DMS53 treated with DMSO at 0.1 percent for 48 hours (cell line): ENCODE measurements at regions not wholly inside any gene's neighbourhood (a gene's known extent, or its start where the extent isn't known, plus 50 kb on each side); places are given as distances from the start of the nearest gene placed in this dataset.

ENCODE experiments used
- DNase-seq: peaks from one replicate; lab custom pipeline; 2025; ENCODE audit not compliant: unreplicated experiment; lab: John Stamatoyannopoulos, UW

DNA sequence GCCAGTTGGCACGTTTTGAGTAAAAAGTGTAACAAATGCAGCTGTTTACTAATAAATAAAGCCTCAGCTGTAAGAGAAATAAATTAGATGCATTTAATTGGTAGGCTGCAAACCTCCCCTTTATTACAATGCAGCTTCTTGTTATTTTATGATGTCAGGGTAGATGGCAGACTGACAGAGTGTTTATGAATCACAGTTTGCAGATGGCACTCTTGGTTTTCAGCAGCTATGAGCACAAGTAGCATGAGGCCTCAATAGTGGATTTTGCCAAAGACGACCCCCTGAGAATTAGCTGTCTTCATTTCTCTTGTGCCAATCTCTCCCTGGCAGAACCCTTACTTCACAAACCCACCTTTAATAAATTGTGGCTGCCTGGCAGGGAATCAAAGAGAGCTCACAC lies 161.2 kb upstream of the C1orf87 start:
- no peak for DNase-seq

DNA sequence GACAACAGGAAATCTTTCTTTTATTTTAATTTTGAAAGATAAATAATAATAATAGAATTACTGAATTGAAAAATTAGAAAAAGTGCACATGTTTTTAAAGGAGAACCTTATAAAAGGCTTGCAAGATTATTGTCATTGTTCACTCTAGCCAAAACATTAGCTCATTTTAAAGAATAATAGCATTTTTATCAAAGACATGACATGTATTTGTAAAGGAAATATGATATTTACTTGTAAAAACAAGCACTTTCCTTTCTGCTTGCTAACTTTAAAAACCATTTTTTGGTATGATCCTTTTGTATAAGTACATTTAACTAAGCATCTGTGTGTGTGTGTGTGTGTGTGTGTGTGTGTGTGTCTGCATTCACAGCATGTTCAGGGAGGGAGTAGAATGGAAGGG lies 156.3 kb upstream of the C1orf87 start:
- no peak for DNase-seq

DNA sequence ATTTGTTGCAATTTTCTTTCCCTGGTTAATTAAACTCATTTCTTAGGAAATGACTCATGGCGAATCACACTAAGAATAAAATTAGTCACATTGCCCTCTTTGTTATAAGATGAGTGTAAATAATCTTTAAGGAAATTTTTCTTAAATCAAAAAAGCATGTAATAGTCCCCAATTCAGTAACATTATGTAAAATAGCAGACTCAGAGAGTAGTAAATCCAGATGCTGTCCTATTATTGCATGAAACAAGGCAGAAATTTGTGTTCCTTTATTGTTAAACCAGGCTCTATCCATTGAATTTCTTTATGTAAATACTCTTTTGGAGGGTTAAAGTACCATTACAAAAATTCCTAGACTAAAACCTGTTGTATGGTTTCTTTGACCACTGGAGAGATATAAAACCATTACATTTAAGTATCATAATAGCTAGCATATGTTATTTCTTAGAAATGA lies 154.5 kb upstream of the C1orf87 start:
- DNase-seq, result no peak

DNA sequence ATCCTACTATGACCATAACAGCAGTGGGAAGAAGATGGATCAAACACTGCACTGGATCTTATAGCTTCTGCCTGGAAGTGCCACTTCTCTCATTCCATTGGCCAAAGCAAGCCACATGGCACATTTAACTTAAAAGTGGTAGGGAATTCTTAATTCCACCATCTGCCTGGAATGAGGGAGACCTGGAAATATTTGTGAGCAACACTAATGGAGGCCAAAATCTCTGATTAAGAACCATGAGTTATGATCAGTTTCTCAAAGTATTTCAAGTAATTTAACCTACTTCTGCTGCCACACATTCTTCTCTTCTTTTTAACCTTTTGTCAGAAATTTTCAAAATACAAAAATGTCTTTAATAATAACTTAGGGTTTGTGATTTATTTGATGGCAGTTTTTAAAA lies 154.0 kb upstream of the C1orf87 start:
- DNase-seq, result no peak

DNA sequence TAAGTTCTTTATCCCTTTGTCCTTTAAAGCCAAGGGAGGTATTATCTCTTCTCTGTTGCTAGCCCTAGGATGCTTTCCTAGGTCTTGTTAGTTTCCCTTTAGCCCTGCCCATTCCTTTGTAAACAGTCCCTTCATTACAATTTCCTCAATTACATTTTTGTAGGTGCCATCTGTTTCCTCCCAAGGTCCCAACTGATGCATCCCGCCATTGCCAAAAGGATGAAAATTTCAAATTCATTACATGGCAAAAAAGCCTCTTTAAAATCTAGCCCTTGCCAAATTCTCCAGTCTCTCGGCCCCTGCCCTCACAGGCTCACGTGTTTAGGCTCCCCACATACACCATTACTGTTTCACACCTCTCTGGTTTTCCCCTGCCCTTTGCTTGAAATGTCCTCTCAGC lies 151.9 kb upstream of the C1orf87 start:
- DNase-seq, result no peak

DNA sequence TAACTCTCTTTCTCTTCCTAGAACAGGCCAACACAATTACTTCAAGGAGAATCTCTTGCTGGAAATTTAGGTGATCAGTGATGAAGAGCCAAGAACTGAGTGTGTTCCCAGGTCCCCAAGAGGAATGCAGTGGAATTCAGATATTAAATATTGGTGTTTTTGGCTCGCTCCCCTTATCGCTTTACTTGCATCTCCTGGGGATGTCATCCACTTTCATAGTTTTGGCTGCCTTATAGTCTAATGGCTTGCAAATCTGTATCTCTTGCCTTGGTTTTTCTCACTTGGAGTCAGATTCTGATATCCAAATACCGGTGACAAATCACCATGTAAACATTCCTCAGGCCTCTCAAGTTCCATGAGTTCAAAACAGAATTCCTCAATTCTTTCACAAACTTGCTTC lies 151.0 kb upstream of the C1orf87 start:
- DNase-seq, result no peak

DNA sequence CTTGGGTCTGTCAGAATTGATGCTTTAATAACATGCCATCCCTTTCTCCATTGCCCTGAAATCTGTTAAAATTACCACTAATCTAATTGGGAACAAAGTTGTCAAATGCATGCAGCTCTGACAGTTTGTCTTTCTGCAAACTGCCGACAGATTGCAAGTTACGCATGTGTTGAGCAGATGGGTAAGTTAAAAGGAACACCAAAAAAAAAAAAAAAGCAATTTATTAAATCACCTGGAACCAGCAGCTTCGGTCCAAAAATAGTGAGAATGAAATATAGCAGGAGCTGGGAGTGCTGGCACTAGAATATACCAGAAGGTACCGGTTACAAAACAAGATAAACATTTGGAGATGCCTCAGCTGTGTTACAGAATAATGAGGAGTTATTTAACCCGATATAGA lies 149.6 kb upstream of the C1orf87 start:
- no peak for DNase-seq

DNA sequence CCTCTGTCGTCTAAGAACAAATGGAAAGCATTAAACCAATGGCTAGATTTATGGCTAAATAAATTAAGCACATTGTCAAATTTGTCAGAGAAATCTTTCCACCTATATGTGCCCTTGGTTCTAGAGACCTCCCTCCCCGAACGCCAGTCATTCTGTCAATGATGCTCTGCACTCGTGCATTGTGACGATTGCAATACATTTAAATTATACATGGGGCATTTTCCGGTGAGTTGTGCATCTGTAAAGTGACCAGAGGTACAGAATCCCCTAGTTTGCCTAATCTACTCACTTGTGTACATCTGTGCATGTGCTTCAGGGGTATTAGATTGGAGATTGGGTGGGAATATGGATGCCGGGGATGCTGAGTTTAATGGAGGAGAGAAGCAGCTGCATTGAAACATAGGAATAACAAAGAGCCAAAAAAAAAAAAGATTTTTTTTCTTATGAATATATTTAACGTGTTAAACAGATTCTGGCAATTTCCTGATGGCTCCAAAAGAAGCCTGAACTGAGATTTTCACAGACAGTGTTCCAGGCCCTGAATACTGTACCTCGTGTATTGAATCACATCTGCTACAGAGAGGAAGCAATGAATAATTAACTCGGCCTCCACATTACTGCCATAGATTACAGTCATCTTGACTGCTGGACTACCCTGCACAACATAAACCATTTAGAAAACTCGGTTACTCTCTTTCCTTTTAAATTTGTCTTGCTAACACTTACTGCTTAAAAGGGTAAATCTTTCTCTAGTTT lies 149.0 kb upstream of the C1orf87 start:
- no peak for DNase-seq

DNA sequence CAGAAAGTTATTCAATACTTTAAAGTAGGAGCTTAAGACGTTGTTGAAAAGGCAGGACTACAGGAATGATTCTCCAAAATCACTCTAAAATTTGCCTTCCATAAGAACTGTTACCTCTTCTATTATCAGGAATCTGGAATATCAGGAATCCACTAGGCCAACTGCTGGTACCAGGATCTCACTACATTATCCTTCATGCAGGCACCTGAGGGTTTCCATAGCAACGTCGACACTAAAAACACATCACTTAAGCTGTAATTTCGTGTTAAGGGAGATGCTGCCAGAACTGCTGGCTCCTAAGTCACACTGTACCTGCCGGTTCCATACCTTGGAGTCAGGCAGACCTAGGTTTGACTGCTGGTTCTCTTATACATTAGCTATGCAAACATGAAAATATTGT lies 139.7 kb upstream of the C1orf87 start:
- DNase-seq, result no peak

DNA sequence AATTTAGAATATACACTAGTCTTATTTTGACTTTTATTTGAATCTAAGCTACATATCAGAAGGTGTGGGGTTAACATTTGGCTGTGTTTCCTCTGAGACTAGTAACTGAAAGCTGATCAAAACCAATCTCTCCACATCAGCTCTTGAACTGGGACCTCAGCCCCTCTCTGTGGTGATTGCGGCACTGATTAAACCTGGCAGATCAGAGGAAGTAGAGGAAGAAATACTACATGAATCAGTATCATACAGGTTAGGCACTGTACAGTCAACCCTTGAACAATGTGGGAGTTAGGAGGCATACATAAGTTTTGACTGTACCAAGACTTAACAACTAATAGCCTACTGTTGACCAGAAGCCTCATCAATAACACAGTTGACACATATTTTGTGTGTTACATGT lies 122.5 kb upstream of the C1orf87 start:
- DNase-seq, result no peak

DNA sequence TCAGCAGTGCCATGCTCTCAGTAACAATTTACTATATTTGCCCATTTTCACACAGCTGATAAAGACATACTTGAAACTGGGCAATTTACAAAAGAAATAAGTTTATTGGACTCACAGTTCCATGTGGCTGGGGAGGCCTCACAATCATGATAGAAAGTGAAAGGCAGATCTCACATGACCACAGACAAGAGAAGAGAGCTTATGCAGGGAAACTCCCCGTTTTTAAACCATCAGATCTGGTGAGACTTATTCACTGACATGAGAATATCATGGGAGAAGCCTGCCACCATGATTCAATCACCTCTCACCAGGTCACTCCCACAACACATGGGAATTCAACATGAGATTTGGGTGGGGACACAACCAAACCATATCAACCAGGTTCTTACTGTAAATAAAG lies 112.1 kb upstream of the C1orf87 start:
- no peak for DNase-seq

DNA sequence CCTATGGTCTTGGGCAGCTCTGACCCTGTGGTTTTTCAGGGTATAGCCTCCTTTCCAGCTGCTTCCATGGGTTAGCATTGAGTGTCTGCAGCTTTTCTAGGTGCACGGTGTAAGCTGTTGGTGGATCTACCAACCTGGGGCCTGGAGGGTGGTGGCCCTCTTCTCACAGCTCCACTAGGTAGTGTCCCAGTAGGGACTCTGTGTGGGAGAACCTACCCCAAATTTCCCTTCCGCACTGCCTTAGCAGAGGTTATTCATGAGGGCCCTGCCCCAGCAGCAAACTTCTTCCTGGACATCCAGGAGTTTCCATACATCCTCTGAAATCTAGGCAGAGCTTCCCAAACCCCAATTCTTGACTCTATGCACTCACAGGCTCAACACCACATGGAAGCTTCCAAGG lies 111.0 kb upstream of the C1orf87 start:
- no peak for DNase-seq

DNA sequence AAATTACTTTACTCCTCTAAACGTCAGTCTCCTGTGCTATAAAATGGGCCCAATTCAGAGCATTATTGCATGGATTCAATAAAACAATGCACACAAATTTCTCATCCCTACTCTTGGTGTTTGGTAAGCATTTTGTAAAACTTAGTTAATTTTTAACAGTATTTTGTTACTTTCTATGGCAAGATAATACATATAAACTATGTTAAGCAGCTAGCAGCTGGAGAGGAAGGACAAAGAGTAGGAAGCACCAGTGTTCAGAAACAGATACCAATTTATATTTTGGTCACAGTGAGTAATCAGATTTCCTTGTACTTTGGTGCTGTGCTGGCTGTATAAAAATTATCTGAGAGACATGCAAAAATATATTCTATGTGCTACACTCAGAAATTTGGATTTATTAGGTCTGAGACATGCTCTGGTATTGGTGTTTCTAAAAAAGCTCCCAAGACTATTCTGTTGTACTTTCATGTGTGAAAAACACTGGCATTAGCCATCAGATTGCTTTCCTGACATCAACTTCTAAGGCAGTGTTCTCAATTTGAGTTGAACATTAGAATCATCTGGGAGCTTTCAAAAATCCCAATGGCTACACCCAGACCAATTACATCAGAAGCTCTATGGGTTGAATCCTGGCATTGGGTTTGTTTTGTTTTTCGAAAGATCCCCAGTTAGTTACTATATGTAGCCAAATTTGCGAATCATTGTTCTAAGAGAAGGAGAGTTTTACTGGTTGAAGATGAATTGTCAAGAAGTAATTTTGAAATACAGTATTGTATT lies 100.3 kb upstream of the C1orf87 start:
- no peak for DNase-seq

DNA sequence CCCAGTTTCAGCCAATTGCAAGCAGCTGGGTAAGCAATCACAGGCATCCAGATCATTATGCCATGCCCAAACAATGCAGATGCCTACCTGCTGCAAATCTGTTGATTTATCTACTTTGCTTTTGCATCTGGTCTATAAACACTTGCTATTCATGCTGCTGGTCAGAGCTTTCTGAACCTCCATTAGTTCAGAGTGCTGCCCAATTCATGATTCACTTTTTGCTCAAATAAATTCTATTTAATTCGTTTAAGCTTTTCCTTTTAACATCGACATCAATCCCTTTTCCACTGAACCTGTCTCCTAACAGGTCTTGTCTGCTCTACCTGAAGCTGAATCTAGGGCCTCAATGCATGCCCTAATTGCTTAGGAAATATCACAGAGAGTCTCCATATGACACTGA lies 99.4 kb upstream of the C1orf87 start:
- no peak for DNase-seq

DNA sequence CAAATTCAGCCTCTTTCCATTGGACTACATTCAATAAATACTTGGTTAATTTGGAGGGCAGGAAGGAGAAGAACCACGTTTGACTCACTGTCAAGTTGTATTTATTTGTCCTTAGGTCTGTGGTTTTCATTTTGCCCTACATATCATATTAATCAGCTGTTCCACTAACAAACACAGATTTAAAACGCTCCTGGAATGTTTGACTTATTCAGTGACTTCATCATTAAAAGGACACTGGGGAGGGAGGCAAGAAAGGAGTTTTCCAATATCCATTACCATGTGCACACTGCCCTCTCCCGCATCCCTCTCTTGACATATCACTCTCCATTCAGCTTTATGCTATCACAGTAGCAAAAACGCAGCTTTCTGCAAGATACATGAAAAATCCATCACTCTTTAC lies 98.2 kb upstream of the C1orf87 start:
- no peak for DNase-seq

DNA sequence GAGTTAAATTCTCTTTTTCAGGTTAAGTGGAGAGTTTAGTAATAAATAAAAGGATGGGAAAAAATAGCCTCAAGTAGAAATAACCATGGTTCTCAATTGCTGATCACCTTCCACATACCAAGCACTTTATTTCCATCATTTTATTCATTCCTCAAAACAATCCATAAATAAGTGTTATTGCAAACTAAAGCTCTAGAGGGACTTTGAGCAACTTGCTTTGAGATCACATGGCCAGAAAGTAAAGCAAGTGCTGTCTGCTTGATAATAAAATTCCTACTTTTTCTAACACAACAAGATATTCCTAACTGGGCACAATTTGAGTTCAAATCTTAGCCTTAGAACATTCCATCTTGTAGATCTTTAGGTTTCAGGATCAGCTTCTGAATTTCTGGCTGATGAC lies 97.1 kb upstream of the C1orf87 start:
- no peak for DNase-seq

DNA sequence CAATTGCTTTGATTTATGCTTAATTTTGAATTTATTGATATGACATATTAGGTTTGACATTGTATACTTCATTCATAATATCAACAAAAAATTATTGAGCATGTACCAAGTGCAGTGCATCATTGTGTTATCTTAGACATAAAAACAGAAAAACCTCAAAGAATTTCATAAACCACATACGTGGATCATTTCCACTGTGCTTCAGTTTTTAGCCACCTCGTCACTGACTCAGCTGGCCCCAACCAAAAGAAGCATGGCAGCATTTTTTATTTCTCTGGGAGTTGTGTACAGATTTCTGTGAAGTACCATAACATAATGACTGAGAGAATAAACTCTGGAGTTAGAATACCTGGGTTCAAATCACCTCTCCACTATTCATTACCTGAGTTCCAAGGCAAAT lies 95.6 kb upstream of the C1orf87 start:
- no peak for DNase-seq

DNA sequence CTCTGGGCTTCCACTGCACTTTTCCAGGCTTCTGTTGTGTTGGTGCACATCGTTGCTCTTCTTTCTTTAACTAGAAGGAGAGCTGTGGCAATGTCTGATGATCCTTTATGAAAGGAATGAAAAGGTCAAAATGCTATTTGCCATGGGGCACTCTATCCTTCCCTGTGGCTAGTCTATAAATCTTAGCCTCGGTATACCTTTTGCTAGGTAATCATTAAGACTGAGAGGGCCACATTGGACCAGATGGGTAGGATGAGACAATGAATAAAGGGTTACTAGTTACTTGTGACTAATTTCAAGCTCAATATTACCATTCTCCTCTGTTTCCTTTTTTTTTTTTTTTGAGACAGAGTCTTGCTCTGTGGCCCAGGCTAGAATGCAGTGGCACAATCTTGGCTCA lies 89.4 kb upstream of the C1orf87 start:
- DNase-seq, result no peak

DNA sequence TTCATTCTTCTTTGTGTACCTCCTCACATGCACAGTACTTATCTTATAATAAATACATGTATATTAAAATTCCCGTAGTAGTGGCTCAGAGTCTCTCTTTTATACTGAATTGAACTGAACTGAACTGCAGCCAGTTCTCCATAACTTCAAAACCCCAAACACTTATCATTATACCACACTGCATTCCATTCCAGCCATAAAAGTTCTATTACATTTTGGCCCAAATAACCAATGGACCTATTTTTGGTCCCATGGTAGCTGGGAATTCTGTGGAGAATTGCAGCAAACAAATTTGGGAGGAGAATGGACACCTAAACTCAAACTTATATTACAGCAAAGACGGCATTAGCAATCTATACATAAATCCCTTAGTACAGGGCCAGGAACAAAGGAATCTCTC lies 86.6 kb upstream of the C1orf87 start:
- DNase-seq, result no peak

DNA sequence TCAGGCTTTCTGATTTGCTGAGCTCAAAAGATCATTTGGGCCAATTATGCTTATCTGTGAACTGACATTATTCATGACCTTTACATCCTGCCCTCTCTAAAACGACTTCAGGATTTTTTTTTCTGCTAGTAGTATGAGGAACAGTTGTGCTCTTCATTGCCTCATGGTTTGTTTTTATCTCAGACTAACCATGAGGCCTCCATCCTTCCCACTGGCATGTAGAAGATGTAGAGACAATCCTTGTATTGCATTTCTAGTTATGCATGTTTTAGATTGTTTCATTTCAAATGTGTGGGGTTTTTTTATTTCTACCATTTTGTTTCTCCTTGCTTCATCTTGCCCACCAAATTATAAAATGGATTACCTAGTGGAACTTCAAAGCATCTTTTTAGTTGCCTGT lies 82.8 kb upstream of the C1orf87 start:
- no peak for DNase-seq

DNA sequence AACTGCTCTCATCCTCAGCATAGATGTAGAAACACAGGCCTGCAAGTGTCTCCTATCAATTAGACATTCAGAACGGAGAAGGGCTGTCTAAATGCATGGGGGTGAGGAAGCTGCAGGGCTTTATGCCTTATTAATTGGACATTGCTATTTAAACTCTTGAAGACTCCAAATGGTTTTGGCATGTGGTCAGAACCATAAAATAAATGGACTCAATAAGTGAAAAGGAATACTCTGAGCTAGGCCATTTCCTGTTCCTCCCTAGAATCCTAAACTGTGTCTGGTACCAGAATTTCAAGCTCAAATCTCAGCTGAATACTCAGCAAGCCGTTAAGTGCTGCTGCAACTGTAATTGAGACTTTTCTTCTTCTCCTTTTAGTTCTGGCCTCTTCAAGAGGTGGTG lies 80.4 kb upstream of the C1orf87 start:
- DNase-seq, result no peak

DNA sequence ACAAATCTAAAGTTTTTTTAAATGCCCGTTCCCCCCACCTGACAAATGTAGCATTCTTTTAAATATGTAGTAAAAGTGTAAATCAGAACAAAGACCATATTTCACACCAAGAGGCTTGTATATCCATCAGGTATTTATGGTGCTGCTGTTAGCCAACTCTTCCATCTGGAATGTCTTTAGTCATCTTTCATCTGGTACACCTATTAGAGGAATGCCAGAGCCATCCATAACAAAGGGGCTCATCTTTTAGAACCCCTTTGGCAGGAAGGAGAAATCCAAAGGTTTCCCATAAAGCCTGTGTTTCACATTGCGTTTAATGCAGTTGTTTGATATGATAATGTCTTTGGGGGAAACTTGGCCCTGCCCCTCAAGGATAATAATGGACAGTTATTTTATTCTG lies 79.3 kb upstream of the C1orf87 start:
- no peak for DNase-seq

DNA sequence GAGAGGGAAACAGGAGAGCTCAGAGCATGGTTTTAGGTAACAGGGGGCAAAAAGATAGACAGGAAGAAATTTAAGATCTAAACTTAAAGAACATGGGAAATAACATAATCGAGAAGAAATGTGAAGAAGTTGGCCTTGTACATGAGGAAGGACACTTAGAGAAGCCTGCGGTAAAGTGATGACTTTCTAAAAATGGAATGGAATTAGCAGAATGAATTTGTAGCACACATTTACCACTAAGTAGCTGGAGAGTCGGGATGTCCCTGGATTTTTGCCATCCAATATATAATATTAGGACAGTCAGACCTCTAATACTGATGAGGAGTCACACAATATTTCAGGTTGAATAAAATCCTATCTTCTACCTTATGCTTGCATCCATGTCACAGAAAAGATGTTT lies 77.7 kb upstream of the C1orf87 start:
- no peak for DNase-seq
